Neural progenitor cell (in vitro differentiated cells): ENCODE measurements at regions not wholly inside any gene's neighbourhood (a gene's known extent, or its start where the extent isn't known, plus 50 kb on each side); places are given as distances from the start of the nearest gene placed in this dataset.

Experiments
- DNase-seq: peaks from one replicate; pipeline ENCODE4 v3.0.0-alpha.2; 2016; ENCODE audit warnings: low spot score
- H2AFZ ChIP-seq: fragments of 200-600 bp; sonication (generic); replicated peaks from 2 replicates; pipeline ENCODE4 v1.6.1; 2016; ENCODE audit warnings: antibody characterized with exemption
- H3F3A ChIP-seq: fragments of 200-600 bp; sonication (generic); 2 replicates; pipeline ENCODE4 v1.6.1; 2016; ENCODE audit warnings: antibody characterized with exemption, low read depth
- H3K27ac ChIP-seq: fragments of 200-600 bp; sonication (generic); 2 replicates; pipeline ENCODE4 v1.5.1; 2016; ENCODE audit warnings: mild to moderate bottlenecking
- H3K27me3 ChIP-seq: fragments of 200-600 bp; sonication (generic); 2 replicates; pipeline ENCODE4 v1.6.1; 2016; ENCODE audit warnings: mild to moderate bottlenecking, moderate library complexity
- H3K36me3 ChIP-seq: fragments of 200-600 bp; sonication (generic); 2 replicates; pipeline ENCODE4 v1.5.1; 2016
- H3K4me1 ChIP-seq: fragments of 200-600 bp; sonication (generic); 2 replicates; pipeline ENCODE4 v1.6.1; 2016; ENCODE audit warnings: mixed run types
- H3K4me2 ChIP-seq: fragments of 200-600 bp; sonication (generic); 2 replicates; pipeline ENCODE4 v1.6.1; 2016
- H3K4me3 ChIP-seq: fragments of 200-600 bp; sonication (generic); 2 replicates; pipeline ENCODE4 v1.5.1; 2016
- H3K79me2 ChIP-seq: fragments of 200-600 bp; sonication (generic); 2 replicates; pipeline ENCODE4 v1.6.1; 2016; ENCODE audit warnings: low read depth
- H3K9ac ChIP-seq: fragments of 200-600 bp; sonication (generic); 2 replicates; pipeline ENCODE4 v1.6.1; 2016
- H3K9me3 ChIP-seq: fragments of 200-600 bp; sonication (generic); 2 replicates; pipeline ENCODE4 v1.5.1; 2016; ENCODE audit warnings: low read depth
- H4K20me1 ChIP-seq: fragments of 200-600 bp; sonication (generic); 2 replicates; pipeline ENCODE4 v1.6.1; 2016; ENCODE audit warnings: low read depth
- H3K27ac Mint-ChIP-seq: 3 replicates; pipeline ENCODE4 v1.8.0; 2021; ENCODE audit warnings: mixed read lengths
- H3K27me3 Mint-ChIP-seq: 2 replicates; pipeline ENCODE4 v1.8.0; 2022; ENCODE audit warnings: low read depth, mild to moderate bottlenecking, inconsistent platforms, moderate library complexity, mixed read lengths; ENCODE audit not compliant: insufficient read depth
- H3K36me3 Mint-ChIP-seq: 3 replicates; pipeline ENCODE4 v1.8.0; 2021; ENCODE audit warnings: mixed read lengths
- H3K4me1 Mint-ChIP-seq: 3 replicates; pipeline ENCODE4 v1.8.0; 2021; ENCODE audit warnings: mixed read lengths
- H3K4me3 Mint-ChIP-seq: 3 replicates; pipeline ENCODE4 v1.8.0; 2021; ENCODE audit warnings: mild to moderate bottlenecking, moderate library complexity, mixed read lengths
- H3K9me3 Mint-ChIP-seq: 3 replicates; pipeline ENCODE4 v1.8.0; 2020; ENCODE audit warnings: mixed read lengths
- EZH2 ChIP-seq: fragments of 200-600 bp; sonication (generic); IDR thresholded peaks from 2 replicates; pipeline ENCODE4 v1.6.1; 2017; ENCODE audit warnings: antibody characterized with exemption, mild to moderate bottlenecking, moderate library complexity
- EZH2phosphoT487 ChIP-seq: fragments of 200-600 bp; sonication (generic); IDR thresholded peaks from 2 replicates; pipeline ENCODE4 v1.6.1; 2017; ENCODE audit warnings: antibody characterized with exemption
- TF ChIP-seq, protein P1 (sequence below): fragments of 200-600 bp; sonication (generic); IDR thresholded peaks from 2 replicates; pipeline ENCODE4 v1.5.1; 2017; ENCODE audit warnings: antibody characterized with exemption, mild to moderate bottlenecking

DNA sequence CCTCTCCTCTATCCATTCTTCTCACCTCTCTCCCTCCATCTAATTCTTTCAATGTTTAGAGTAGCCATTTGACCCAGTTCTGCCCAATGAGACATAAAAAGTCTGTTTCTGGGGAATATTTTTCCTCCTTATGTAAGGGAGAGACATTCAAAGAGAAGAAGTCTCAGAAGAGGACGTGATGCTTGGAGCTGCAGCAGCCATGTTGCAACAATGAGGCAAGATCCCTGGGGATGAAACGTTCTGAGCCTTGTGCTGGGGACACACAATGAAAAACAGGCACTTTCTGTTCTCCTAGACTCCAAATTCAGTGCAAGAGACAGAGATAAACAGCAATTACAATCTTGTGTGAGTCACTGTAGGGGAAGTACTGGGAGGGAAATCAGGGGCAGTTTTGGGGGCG lies 130.8 kb downstream of the FOXL1 start:
- peaks cover 17% of the 10 kb centered on the region for H3K4me1 Mint-ChIP-seq

DNA sequence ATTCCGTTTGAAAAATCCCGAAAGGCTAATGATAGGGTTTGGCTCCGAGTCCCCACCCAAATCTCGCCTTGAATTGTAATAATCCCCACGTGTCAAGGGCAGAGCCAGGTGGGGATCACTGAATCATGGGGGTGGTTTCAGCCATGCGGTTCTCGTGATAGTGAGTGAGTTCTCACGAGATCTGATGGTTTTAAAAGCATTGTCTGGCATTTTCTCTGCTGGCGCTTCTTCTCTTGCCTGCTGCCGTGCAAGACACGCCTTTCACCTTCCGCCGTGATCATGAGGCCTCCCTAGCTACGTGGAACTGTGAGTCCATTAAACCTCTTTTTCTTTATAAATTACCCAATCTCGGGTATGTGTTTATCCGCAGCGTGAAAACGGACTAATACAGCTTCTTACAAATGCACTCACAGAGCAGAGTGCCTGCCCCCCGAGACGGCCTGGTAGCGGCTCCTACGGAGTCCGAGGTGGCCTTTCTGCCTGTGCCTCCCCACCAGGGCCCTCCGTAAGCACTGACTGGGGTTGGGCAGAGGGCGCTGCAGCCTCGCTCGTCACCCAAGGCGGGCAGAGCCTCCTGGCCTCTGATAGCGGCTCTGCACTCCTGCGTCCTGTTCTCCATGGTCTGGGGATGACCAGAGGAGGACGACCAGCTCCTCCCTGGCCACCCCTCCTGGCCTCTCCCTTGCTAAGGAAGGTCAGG lies 131.7 kb downstream of the FOXL1 start:
- H3K27ac Mint-ChIP-seq = no peak overlapping the region
- H3F3A ChIP-seq = peaks cover 4% of the 10 kb centered on the region

More for the DNA sequence above, 130.8 kb downstream of the FOXL1 start:
- Mint-ChIP-seq H3K27ac (no peak overlapping the region), H3K4me3 (no peak overlapping the region), H3K36me3 (no peaks in the 10 kb centered on the region), H3K27me3 (peaks cover 19% of the 10 kb centered on the region), H3K9me3 (peaks cover 19% of the 10 kb centered on the region)
- Histone ChIP-seq H3K4me2 (no peak overlapping the region), H3F3A (peaks cover 4% of the 10 kb centered on the region), H3K9me3 (no peaks in the 10 kb centered on the region), H3K4me1 (peaks cover 10% of the 10 kb centered on the region), H3K36me3 (no peaks in the 10 kb centered on the region), H3K79me2 (no peaks in the 10 kb centered on the region), H3K27me3 (no peaks in the 10 kb centered on the region), H3K9ac (no peak overlapping the region), H3K4me3 (no peak overlapping the region), H2AFZ (no peak overlapping the region), H4K20me1 (no peaks in the 10 kb centered on the region), H3K27ac (no peak overlapping the region)
- no peak for DNase-seq
- TF ChIP-seq EZH2 (no peak), EZH2phosphoT487 (no peak)
- TF ChIP-seq, protein P1, sequence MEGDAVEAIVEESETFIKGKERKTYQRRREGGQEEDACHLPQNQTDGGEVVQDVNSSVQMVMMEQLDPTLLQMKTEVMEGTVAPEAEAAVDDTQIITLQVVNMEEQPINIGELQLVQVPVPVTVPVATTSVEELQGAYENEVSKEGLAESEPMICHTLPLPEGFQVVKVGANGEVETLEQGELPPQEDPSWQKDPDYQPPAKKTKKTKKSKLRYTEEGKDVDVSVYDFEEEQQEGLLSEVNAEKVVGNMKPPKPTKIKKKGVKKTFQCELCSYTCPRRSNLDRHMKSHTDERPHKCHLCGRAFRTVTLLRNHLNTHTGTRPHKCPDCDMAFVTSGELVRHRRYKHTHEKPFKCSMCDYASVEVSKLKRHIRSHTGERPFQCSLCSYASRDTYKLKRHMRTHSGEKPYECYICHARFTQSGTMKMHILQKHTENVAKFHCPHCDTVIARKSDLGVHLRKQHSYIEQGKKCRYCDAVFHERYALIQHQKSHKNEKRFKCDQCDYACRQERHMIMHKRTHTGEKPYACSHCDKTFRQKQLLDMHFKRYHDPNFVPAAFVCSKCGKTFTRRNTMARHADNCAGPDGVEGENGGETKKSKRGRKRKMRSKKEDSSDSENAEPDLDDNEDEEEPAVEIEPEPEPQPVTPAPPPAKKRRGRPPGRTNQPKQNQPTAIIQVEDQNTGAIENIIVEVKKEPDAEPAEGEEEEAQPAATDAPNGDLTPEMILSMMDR = no peak

DNA sequence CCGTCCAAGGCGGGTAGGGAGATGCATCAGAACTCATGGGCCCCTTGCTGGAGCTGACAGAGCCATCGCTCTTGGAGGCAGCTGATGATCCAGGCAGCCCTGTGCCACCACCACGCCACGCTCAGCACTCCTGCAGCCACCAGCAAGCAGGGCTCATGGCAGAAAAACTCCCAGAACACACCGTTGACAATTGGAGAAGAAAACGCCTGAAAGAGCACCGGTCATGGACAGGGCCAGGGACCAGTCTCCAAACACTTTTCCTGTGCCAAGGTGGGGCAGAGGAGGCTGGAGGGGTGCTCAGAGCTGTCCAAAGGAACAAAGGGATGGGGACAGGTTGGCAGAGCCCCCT lies 132.2 kb downstream of the FOXL1 start:
- no peaks in the 10 kb centered on the region for H3K36me3 Mint-ChIP-seq
- Histone ChIP-seq H3K27ac (no peak overlapping the region), H3K27me3 (no peaks in the 10 kb centered on the region), H3K4me3 (no peak overlapping the region), H3K9me3 (no peaks in the 10 kb centered on the region), H2AFZ (no peak overlapping the region), H3K4me2 (peak overlapping the region; percentile 47), H3K4me1 (peaks cover 10% of the 10 kb centered on the region), H4K20me1 (no peaks in the 10 kb centered on the region), H3K9ac (no peak overlapping the region), H3K79me2 (no peaks in the 10 kb centered on the region), H3K36me3 (no peaks in the 10 kb centered on the region), H3F3A (peaks cover 4% of the 10 kb centered on the region)
- no peak overlapping the region for H3K4me3 Mint-ChIP-seq
- H3K4me1 Mint-ChIP-seq = peaks cover 20% of the 10 kb centered on the region
- peaks cover 17% of the 10 kb centered on the region for H3K27me3 Mint-ChIP-seq
- H3K27ac Mint-ChIP-seq = no peak overlapping the region
- DNase-seq = no peak
- TF ChIP-seq EZH2 = no peak
- no peak for TF ChIP-seq EZH2phosphoT487
- TF ChIP-seq, protein P1 = no peak
- peaks cover 14% of the 10 kb centered on the region for H3K9me3 Mint-ChIP-seq

More for the DNA sequence above, 131.7 kb downstream of the FOXL1 start:
- Mint-ChIP-seq H3K9me3 (peaks cover 14% of the 10 kb centered on the region), H3K4me1 (peaks cover 20% of the 10 kb centered on the region), H3K4me3 (no peak overlapping the region), H3K36me3 (no peaks in the 10 kb centered on the region), H3K27me3 (peaks cover 17% of the 10 kb centered on the region)
- Histone ChIP-seq H3K36me3 (no peaks in the 10 kb centered on the region), H3K9ac (no peak overlapping the region), H3K4me1 (peaks cover 10% of the 10 kb centered on the region), H3K27me3 (no peaks in the 10 kb centered on the region), H3K4me2 (no peak overlapping the region), H3K4me3 (no peak overlapping the region), H2AFZ (no peak overlapping the region), H3K9me3 (no peaks in the 10 kb centered on the region), H3K79me2 (no peaks in the 10 kb centered on the region), H4K20me1 (no peaks in the 10 kb centered on the region), H3K27ac (no peak overlapping the region)
- TF ChIP-seq EZH2phosphoT487 (no peak), EZH2 (no peak)
- TF ChIP-seq, protein P1 = no peak
- no peak for DNase-seq
